ENCODE measurements at regions not wholly inside any gene's neighbourhood (a gene's known extent, or its start where the extent isn't known, plus 50 kb on each side); places are given as distances from the start of the nearest gene placed in this dataset.

DNA sequence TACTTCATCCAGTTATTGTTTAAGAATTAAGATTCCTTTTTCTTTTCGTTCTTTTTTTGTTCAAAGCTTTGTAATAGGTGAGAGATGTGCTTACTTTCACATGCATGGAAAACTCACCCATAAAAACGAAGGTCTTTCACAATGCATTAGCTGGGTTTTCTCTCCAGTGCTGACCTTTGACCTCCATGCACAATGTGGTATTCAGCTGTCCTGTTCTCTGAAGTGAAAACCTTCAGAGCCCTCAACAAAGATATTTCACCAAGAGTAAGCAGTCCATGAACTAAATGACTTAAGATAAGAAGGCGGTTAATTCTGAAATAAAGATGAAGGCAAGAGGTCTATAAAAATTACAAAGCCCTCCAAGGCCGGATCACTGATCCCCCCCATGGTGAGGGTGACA lies 77.1 kb upstream of the IPO9 start:
- no peak for FAIRE-seq

DNA sequence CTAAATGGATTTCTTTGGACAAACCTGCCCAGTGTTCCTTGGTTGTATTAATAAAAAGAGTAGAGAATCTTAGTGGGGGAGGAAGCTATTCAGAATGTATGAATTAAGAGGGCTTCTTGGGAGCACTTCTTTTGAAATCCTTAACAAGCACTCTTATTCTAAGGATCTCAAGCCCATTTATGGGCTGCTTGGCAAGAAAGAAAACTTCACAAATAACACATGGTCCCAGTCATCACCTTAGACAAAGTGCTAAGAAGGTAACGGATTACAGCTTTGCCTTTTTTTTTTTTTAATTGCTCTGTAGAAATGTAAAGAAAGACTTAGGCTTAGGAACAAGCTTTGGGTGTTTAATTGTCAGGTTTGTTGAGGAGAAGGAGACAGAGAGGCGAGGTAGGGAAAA lies 76.6 kb upstream of the IPO9 start:
- no peak for FAIRE-seq

DNA sequence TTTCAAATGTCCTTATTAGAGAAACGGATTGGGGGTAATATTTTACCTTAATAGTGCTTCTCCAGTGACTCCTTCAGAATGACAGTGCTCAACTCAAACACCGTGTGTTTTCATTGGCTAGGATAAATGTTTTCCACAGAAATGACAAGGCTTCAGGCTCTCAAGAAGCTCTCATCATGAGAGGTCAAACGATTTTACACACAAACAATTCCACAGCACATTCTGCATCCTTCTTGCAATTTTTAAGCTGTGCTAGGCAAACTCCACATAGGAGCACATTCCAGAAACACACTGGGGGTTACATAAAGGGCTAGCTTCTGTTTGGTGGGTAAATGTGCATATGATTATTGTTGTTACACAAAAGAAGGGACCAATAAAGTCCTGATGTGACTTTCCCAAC lies 75.5 kb upstream of the IPO9 start:
- FAIRE-seq = no peak

DNA sequence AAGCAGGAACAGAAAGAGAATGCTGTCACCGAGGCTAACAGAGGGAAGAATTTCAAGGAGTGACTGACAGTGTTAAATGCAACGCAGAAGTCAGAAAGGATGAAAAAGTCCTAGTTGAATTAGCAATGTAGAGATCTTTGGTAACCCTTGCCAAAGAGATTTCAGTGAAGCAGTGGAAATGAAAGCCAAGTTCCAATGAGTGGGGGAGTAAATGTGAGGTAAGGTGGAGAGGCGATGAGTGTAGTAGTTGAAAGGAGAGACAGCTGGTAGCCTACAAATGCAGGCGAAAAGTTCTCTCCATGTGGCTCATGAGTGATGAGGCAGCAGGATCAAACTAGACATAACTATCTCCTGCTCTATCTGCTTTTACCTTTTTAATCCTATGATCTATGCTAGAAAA lies 74.6 kb upstream of the IPO9 start:
- FAIRE-seq = no peak

DNA sequence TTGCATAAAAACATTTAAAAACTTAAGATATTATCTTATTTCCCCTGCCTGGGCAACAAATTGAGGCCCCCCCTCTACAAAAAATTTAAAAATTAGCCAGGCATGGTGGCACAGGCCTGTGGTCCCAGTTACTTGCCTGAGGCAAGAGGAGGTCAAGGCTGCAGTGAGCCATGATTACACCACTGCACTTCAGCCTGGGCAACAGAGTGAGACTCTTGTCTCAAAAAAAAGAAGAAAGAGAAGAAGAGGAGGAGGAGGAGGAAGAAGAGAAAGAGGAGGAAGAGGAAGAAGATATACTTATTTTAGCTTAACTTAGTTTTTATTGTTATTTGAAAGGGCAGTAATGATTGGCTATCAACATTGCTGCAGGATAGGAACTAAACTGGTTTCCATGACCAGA lies 73.8 kb upstream of the IPO9 start:
- FAIRE-seq = no peak

DNA sequence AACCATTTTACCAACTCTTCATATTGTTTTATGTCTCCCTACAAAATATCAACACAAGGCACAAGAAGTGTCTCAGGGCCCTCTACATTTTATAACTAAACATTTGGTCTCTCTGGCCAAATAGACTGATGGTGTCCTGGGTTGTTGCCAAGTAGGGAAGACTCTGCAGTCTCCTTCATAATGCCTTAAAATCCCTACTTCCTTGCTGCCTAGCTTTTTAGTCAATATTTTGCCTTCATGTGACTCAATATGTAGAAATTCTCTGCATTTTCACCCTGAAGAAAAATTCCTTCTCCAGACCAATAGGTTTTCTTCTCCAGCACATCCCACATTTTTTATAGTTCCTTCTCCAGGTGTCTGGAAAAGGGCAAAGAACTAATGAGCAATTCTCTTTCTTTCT lies 72.6 kb upstream of the IPO9 start:
- no peak for FAIRE-seq

DNA sequence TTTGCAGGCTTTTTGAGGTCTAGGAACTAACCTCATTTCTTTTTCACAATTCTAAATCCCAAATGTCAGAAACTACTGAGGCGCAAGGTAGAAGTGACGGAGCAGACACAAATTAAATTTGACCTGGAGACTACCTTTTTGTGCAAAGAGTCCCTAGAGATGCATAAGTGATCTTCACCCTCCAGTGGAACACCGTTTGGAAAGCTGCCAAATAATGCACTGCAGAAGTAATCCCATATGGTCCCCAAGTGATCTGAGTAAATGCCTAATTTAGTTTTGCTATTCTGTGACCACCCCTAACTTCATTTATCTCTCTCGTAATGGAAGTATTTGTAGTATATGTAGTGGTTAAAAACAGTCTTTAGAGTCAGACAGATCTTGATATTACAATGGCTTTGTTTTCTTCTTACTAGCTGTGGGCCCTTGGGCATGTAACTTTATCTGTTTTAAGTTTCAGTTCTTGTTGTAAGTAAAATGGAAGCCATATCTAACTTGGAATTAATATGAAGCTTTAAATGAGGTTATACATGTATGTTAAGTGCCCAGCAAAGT lies 70.4 kb upstream of the IPO9 start:
- no peak for FAIRE-seq

DNA sequence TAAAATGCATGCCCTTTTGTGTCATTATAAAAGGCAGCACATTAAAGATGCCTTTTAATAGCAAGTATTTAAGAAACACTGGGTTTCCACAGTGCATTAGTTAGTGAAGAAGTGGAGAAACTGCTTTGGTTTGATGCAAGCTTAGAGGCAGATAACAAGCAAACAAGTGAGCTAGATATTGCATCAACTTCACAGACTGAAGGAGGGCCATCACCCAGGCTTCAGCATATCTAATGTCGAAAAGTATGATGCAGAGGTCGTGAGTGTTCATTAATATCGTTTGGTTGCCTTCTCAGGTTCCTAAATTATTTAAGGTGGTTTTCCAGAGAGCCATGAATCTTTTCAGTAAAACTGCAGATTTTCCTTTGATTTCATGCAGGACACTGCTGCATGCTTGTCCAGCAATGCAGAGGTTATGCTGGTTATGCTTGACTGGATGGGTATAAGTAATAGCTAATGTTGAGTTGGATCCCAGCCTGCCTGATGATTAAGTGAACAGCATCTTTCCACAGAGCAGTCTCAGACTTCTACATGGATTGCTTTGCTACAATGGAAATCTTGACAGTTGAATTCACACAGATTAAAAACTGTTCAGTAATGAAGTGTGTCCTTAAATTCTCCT lies 69.7 kb upstream of the IPO9 start:
- FAIRE-seq = no peak

DNA sequence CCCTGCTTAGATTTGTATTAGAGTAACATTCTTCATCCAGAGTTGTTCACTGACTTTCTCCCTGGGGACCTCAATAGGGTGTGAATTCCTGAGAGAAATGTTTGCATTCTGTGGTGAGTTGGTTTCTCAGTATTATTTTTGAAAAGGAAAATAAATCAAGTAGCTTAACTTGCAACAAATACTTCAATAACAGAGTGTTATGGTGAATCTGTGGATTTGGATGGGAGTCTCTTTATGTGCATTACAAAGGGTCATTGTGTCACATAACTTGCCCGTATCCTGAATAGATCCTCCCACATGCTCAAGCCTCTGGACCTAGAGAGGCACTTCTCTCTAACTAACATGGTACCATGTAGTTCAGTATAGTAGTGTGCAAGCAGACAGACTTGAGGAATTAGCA lies 68.4 kb upstream of the IPO9 start:
- no peak for FAIRE-seq

DNA sequence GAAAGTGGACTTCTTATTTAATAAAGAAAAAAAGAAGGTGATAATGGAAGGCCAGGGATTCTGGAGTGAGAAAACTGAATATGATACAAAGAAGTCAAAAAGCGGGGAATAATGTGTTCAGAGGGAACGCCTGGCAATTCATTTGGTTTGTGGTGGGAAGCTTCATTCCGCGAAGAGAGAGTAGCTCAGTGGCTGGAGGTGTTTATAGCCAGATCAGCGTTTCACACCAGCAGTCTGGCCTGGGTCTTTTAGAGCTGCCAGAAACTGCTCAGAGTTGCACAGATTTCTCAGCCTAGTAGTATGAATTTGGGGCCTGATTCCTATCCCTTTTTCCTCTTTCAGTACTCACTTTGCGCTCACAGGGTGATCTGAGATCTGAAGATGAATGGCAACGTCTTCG lies 67.8 kb upstream of the IPO9 start:
- FAIRE-seq = no peak

DNA sequence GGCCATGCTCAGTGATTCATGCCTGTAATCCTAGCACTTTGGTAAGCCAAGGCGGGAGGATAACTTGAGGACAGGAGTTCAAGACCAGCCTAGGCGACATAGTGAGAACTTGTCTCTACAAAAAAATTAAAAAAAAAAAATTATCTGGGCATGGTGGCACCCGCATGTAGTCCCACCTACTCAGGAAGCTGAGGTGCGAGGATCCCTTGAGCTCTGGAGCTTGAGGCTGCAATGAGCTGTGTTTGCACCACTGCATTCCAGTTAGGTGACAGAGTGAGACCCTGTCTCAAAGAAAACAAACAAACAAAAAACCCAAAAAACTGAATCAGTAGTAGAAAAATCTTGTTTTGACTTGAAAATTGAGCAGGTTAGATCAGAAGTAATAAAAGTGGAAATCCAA lies 67.1 kb upstream of the IPO9 start:
- FAIRE-seq = no peak

DNA sequence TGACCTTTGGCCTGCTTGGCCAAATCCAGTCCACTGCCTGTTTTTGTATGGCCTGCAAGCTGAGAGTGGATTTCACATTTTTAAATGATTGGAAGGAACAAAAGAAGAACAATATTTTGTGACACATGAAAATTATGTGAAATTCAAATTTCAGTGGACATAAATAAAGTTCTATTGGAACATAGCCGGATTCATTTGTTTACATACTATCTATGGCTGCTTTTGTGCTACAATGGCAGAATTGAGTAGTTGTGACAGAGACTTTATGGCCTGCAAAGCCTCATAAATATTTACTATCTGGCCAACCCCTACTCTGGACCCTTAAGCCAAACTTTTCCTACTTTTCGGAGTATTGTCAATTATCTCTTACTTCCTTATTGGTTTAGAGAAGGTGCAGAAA lies 66.6 kb upstream of the IPO9 start:
- no peak for FAIRE-seq

DNA sequence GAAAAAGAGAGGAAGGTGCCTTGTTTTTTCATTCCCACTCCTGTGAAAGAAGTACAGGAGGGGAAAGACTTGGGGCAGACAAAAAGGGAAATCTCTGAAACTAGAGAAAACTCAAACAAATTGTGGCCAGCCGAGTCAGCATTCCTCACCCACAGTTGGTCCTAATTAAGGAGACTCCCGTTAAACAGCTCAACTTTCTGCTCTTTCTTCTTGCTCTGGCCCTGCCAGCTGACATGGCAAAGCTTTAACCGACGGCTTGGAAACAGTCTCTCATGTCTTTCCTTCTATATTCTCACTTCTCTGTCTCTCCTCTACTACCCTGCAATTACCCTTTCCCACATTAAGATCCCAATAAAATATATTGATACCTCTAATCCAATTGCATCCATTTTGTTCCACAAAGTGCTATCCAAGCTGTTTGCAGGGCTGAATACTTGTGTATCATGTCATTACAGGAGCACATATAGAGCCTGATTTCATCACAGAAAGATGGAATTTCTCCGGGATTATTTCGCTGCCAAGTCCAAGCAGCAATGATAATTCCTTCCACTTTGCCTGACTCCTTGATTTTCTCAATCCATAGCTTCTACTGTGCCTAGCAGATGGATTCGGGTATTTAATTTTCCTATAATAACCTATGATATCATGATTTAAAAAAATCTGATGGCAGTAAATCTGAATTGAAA lies 65.4 kb upstream of the IPO9 start:
- FAIRE-seq = no peak

DNA sequence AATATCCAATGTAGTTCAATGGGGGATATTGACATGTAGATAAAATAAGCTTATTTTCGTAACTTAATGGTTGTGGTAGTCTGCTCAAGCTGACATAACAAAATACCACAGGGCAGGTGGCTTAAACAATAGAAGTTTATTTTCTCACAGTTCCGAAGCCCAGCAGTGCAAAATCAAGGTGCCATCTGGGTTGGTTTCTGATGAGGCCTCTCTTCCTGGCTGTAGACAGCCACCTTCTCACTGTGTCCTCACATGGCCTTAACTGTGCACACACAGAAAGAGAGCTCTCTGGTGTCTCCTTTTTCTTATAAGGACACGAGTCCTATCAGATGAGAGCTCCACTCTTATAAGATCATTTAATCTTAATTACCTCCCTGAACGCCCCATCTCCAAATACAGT lies 64.8 kb upstream of the IPO9 start:
- no peak for FAIRE-seq

DNA sequence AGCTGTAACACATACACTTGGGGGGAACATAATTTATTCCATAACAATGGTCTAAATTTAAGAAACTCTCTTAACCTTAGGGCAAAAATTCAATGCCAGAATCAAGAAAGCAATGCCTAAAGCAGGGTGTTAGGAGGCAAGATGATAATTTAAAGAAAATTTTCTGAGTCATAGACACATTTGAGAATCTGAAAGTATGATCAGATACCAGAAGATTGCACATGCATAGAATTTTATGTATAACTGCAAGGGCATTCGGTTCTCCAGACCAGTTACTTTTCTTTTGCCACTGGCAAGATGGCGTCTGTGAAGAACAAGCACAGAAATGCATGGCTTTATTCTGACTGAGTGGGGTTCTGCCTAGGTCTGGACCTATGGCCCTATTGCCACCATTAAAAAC lies 64.4 kb upstream of the IPO9 start:
- no peak for FAIRE-seq

DNA sequence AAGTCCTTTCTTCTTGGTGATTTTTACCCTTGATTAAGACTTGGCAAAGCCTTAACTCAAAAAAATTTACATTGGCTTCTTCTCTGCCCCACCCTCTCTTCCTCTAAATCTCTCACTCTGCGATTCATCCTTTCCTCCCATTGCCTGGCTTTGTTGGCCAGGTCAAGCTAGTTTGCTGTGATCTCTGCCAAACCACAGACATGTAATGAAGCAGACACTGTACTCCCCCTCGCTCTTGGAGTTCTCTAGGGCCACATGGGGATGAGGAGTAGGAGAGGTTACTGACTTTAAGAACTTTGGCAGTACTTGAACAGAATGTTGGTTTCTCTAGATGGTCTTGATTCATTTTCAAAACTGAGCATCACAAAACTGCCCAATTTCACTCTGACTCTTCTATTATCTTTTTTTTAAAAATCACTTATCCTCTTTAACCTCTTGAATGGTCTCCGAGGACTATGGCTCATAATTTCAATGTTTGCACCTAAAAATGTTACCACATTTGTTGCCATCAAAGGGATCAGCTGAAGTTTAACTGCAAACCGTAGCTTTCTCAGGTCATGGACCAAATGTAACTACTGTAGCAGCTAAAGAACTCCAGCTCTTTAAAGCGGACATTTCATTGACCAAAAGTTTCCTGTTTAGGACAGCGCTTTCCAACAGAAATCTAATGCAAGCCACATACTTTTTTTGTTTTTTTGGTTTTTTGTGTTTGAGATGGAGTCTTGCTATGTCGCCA lies 62.7 kb upstream of the IPO9 start:
- no peak for FAIRE-seq

DNA sequence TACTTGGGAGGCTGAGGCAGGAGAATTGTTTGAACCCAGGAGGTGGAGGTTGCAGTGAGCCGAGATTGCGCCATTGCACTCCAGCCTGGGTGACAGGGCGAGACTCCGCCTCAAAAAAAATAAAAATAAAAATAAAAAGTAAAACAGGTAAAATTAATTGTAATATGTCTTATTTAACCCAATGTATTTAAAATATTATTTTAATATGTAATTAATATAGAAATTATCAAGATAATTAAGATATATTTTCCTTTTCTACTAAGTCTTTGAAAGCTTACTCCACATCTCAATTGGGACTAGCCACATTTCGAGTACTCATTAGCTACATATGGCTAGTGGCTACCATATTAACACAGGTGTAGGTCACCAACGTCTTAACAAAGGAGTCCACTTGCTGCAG lies 61.6 kb upstream of the IPO9 start:
- no peak for FAIRE-seq

DNA sequence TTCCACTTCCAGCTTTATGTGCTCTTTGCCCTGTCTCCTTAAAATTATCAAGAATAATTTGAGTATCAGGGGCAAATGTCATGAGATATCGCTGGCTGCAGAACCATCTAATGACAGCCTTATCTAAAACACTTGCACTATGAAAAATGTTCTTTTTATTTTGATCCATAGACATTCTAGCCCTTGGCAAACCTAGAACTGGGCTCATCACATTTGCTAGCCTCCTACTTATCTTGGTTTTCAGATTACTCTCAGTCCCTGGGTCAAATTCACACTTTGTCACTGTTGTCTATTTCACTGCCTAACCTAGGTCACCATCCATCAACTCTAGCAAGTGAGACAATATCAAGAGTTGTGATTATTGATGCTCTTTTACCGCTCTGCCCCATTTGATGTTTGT lies 59.9 kb upstream of the IPO9 start:
- no peak for FAIRE-seq

DNA sequence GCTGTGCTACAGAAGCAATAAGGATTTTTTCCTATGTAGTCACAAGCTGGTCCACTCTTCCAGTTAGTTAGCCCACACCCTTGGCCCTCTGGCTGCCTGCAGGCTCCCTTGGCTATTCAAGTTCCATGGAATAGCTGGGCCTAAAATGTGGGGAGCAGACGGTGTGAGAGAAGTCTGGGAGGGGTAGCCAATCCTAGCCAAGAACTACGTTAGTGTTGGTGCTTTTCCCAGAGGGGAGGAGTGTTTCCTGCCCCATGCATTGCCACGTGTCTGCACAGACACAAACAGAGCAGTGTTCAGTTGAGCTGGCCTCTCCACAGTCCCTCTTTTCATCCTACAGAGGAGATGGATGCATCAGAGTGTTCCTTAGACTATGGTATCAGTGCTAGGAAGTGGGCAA lies 59.0 kb upstream of the IPO9 start:
- FAIRE-seq = no peak

DNA sequence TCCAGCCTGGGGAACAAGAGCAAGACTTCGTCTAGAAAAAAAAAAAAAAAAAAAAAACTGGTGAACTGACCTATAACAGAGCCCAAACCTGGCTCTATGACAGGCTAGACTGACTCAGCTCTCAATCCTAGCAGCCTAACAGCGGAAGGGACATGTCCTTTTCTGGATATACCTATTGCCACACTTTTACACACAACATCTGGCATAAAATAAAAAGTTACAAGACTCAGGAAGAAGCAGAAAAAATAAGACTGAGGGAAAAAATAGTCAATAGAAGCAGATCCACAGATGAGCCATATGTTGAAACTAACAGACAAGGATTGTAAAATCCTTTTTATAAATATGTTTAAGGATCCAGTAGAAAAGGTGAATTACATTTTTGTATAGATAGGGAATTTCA lies 57.5 kb upstream of the IPO9 start:
- FAIRE-seq = no peak

DNA sequence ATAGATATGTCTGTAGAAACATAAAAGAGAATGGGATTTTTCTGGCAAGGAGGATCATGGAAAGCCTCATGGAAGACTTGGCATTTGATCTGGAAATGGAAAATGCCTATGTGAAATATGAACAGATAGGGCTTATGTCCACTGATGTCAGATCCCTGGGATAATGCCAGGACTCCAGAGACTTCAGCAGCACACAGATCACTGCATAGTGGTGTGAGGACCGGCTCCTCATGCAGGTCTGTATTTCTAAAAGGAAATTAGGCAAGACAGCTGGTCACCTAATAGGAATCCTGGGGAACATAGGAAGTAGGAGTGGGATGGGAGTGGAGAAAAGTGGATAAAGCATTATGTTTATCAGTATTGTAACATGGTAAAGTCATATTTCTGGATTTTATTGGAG lies 56.8 kb upstream of the IPO9 start:
- FAIRE-seq = no peak

DNA sequence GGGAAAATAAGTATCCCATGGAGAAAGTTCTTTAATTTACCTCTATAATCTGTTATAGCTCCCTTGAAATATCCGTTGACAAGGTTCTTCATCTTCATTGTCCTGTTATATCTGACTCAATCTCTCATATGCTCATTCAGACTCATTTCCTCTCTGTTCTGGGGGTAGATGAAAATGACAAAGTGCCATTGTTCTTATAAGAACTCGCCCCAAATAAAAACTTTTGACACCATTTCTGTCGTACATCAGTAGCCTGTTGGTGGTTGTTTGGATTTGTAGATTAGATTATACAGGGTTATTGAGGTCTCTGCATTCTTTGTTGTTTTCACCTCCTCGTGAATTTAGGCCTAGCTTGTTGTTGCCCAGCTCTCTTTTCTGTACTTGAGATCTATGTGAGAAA lies 55.2 kb upstream of the IPO9 start:
- FAIRE-seq = no peak

DNA sequence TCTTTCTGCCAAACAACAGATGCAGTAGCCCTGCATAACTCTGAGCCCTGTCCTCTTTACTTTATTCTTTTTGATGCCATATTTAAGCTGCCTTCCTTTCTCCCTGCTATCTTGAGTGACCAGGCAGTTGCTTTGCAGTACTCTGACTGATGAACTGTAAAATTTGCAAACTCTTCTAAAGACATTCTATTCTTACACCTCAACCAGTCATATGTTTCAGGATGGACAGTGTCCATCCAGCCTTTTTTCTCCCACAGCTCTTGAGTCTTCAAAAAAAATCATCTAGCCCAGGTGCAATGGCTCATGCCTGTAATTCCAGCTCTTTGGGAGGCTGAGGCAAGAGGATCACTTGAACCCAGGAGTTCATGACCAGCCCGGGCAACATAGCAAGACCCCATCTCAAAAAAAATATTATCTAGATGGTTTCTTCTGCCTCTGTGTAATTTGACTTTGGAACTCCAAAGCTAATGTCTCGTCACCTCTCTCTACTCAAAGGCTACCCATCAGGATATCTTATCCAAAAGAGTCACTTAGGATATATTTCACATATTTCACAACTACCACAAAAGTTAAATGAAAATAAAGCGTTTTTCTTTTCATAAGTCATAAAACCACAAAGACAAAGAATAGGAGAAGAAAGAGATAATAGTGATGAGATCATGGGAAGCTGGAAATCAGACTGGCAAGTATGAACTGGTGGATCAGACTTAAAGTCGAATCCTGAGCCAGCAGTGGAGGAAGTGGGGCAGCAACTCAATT lies 54.6 kb upstream of the IPO9 start:
- FAIRE-seq = no peak

DNA sequence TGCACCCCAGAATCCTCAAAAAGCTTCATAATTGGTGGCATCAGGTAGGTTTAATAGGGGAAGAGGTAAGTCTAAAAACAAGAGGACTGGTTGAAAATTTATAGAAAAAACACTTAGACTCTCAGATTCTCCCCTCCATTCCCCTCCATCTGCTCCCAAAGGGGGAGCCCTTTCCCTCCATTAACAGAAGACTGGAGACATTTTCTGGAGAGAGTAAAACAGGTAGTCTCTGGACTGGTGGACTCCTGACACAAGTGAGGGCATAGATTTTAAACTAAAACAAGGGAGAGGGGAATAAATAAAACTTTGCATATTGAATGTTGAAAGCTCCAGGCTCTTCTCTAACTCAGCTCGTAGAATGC lies 54.0 kb upstream of the IPO9 start:
- no peak for FAIRE-seq

Data from islet of Langerhans (tissue), 1 donor.